ENCODE measurements at regions not wholly inside any gene's neighbourhood (a gene's known extent, or its start where the extent isn't known, plus 50 kb on each side); places are given as distances from the start of the nearest gene placed in this dataset.

DNA sequence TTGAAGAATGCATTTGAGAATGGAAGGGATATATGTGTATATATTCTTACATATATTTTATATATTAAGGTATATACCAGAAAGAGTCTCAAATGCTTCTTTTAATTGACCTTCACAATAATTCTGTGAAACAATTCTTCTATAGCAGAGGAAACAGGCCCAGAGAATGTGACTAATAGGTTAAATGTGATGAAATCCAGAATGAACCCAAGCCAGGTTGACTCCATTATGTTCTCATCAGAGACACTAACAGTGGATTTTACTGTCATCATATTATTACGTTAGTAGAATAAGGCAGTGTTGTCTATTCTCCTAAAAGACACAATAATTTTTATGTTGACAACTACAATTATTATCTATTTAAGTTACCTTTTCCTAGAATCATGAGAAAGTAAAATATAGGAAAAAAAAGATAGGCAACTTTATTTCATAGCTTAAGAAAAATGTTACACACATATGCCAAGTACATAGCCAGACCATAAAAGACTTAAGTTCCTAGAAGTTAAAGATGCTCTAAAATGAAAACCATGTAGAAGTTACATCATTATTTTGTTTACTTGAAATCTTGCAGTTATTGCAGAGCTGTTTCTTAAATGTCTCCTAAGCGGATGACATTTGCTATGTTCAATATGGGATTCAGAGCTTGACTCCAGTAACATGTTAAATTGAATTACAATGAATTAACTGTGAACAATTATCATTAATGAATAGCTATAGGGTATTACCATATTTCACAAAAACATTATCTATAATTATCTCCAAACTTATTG, 56.2 kb upstream of the ANKRD50 start:
- Histone ChIP-seq H3K4me2 (ENCODE audit: low read depth, low read length) (no peak overlapping the region), H3K23ac (ENCODE audit: low read depth, low read length) (no peak overlapping the region), H2AK9ac (replicated peaks; ENCODE audit: low read depth, low read length, poor library complexity) (no peak overlapping the region), H2BK15ac (ENCODE audit: low read depth, low read length) (no peak overlapping the region), H2AFZ (replicated peaks; ENCODE audit: low read length, poor library complexity) (no peak overlapping the region), H3K79me1 (ENCODE audit: low read depth in 1 of 2, low read length in 2 of 2) (no peaks in the 10 kb centered on the region), H3K36me3 (ENCODE audit: control insufficient read depth, insufficient read depth, low read length) (no peaks in the 10 kb centered on the region), H3K9me1 (ENCODE audit: insufficient read depth, low read length) (no peaks in the 10 kb centered on the region), H3K9ac (ENCODE audit: low read depth, low read length) (no peak overlapping the region), H4K91ac (ENCODE audit: insufficient read depth, low read depth, low read length) (no peak overlapping the region), H2AK5ac (ENCODE audit: low read depth, low read length) (no peak overlapping the region), H3K4me1 (ENCODE audit: control insufficient read depth, insufficient read depth, low read length) (no peaks in the 10 kb centered on the region), H3K4me3 (ENCODE audit: insufficient read depth, low read depth, low read length) (no peak overlapping the region), H2BK20ac (ENCODE audit: low read depth, low read length) (no peak overlapping the region), H3K27ac (ENCODE audit: insufficient read depth, low read length) (no peak overlapping the region), H4K5ac (ENCODE audit: low read depth, low read length) (no peak overlapping the region), H3K18ac (ENCODE audit: low read depth, low read length) (no peak overlapping the region), H4K8ac (ENCODE audit: low read depth in 2 of 2, low read length in 2 of 2) (no peak overlapping the region), H3K9me3 (ENCODE audit: control insufficient read depth, insufficient read depth, low read length) (no peaks in the 10 kb centered on the region), H4K20me1 (ENCODE audit: insufficient read depth, low read length) (no peaks in the 10 kb centered on the region), H3K56ac (ENCODE audit: extremely low read depth, insufficient read depth, low read length) (no peak overlapping the region), H2BK5ac (ENCODE audit: low read depth, low read length, poor library complexity, severe bottlenecking) (no peak overlapping the region), H3K4ac (ENCODE audit: low read depth, low read length) (no peak overlapping the region), H3K27me3 (ENCODE audit: control insufficient read depth, insufficient read depth, low read length) (no peaks in the 10 kb centered on the region), H3K14ac (replicated peaks; ENCODE audit: low read depth, low read length) (no peak overlapping the region), H2BK120ac (ENCODE audit: low read depth, low read length) (no peak overlapping the region)
- CTCF ChIA-PET = no interaction called here
- TF ChIP-seq BHLHE40 (IDR thresholded peaks at IDR 0.05; ENCODE audit: low read depth, low read length) (no peak), POLR2A (IDR thresholded peaks at IDR 0.05; ENCODE audit: low read depth, low read length) (no peak), MAFK (IDR thresholded peaks at IDR 0.05; ENCODE audit: low read depth, low read length) (no peak), NFE2L2 (IDR thresholded peaks at IDR 0.05; ENCODE audit: low read depth, low read length) (no peak), MAZ (IDR thresholded peaks at IDR 0.05; ENCODE audit: borderline replicate concordance, low read depth, low read length) (no peak), MXI1 (IDR thresholded peaks at IDR 0.05; ENCODE audit: borderline replicate concordance, low read depth, low read length) (no peak), CTCF (conservative IDR thresholded peaks at IDR 0.05; ENCODE audit: low read depth, low read length) (no peak), RAD21 (IDR thresholded peaks at IDR 0.05; ENCODE audit: low read length) (no peak), USF2 (IDR thresholded peaks at IDR 0.05; ENCODE audit: low read depth, low read length) (no peak), FOS (IDR thresholded peaks at IDR 0.05; ENCODE audit: low read depth, low read length) (no peak), RCOR1 (IDR thresholded peaks at IDR 0.05; ENCODE audit: insufficient replicate concordance, low read length) (no peak), CEBPB (IDR thresholded peaks at IDR 0.05; ENCODE audit: low read depth, low read length) (no peak)
- peak; percentile 28 for DNase-seq
- ATAC-seq (ENCODE audit: low read depth) = no peak
- intact Hi-C loops (cut with micrococcal nuclease) = no loop called here
- in situ Hi-C loops (cut with MboI; ENCODE audit: low sequenced_read_pairs) = no loop called here
- WGBS, 2 experiments (ENCODE audit: extremely low coverage in 2 of 2, insufficient read length in 1 of 2) = no CpG with 5 or more reads among the region's 2 CpGs
- no TSS peak for BruUV-seq (replicated peaks)
- POLR2A ChIA-PET (ENCODE audit: unreplicated experiment) = no interaction called here
- dilution Hi-C loops (cut with HindIII; ENCODE audit: low sequenced_read_pairs, unreplicated experiment) = no loop called here

Measured in IMR-90 (cell line).